GM04504 (cell line): ENCODE measurements at regions not wholly inside any gene's neighbourhood (a gene's known extent, or its start where the extent isn't known, plus 50 kb on each side); places are given as distances from the start of the nearest gene placed in this dataset.

ENCODE experiments used
- DNase-seq: peaks from one replicate; pipeline ENCODE4 v3.0.0-alpha.2; 2012; ENCODE audit warnings: low read depth

DNA sequence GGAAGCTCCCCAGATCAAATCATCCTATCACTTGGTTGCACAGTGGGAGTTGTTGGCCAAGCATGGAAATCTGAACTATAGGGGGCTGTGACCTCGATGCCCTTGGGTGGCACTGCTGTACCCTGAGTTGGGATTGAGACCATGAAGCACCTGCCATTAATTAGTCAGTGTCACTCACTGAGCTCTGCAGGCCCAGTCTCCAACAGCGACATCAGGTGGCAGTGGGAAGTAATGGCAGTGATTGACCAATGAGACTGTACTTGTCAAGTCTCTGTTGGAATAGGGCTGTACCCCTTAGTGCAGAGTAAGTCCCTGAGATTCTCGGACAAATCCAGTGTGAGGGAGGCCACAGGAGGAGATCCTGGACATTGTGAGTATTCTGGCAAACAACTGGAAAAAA, 118.0 kb upstream of the RPL38 start:
- no peak for DNase-seq

DNA sequence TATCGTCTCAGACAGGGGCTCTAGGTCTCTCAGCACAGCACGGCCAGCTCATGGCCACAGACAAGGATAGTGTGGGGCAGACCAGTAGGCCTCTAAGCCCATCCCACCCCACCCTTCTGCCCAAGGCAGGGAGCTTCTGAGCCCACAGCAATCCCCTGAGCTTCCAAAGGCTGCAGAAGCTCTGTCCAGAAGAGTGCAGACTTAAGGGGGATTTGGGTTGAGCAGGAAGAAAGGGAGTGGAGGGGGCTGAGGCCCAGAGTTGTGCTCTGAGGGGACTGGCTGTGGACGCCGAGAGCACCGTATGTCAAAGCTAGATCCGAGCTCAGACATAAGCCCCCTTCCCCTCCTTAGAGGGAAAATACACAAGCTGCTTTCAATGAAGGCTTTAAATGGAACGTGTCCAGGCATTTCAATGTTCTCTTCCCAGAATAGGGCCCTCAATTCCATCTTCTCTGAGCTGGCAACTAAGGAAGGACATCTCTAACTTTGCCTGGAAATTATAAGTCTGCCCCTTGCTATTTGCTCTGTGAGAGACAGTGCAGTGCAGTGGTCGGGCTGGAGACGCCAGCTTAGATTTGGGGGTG, 116.4 kb upstream of the RPL38 start:
- DNase-seq, result no peak

- DNase-seq, result no peak
Measured at GRCh38 chr17:74088285-74088933, 115.1 kb upstream of the RPL38 start.

- no peak for DNase-seq
Measured at GRCh38 chr17:74088934-74089329, 114.5 kb upstream of the RPL38 start.

GRCh38 chr17:74089380-74089779, 114.1 kb upstream of the RPL38 start:
- DNase-seq, result no peak

DNA sequence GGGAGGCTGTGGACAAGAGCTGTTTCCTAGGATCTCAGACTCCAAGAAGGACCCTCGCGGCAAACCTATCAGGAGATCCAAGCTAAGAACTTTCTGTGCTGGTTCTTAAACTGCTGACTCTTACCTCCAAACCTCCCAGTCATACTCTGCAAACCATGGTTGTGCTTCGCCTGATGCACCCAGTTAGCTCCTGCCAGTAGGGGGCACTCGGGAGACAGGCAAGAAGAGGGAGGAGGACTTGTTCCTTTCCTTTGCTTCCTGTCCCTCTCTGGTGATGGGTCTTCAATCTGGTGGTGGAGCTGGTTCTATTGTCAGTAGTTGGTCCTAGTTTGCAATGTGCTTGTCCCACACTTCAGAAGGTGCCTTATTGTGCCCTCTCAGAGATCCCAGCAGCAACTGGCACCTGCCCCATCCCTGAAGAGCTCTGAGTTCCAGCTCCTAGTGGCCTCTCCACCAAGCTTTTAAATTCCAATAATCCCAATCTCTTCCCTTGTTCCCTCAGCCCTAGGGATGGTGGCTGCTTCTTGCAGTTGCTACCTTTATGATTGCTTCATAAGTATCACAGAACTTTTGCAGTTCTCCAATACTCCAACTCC, 113.5 kb upstream of the RPL38 start:
- DNase-seq, result peak; percentile 1

GRCh38 chr17:74094651-74095050, 108.8 kb upstream of the RPL38 start:
- DNase-seq, result no peak

DNA sequence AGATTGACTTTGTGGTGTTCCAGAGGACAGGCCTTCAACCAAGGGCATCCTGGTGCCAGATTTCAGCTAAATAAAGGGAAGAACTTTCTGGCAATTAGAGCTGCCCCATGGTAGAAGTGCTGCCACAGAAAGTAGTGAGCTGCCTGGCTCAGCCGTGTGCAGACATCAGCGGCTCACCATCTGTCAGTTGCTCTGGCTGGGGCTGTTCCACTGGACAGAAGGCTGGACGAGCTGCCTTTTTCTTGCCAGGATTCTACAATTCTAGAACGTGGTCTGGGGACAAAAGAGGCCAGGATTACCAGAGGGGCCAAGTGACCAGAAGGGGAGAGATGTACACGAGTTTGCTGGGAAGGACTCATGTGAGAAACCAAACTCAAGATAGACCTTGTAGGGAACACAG, 107.0 kb upstream of the RPL38 start:
- no peak for DNase-seq

DNA sequence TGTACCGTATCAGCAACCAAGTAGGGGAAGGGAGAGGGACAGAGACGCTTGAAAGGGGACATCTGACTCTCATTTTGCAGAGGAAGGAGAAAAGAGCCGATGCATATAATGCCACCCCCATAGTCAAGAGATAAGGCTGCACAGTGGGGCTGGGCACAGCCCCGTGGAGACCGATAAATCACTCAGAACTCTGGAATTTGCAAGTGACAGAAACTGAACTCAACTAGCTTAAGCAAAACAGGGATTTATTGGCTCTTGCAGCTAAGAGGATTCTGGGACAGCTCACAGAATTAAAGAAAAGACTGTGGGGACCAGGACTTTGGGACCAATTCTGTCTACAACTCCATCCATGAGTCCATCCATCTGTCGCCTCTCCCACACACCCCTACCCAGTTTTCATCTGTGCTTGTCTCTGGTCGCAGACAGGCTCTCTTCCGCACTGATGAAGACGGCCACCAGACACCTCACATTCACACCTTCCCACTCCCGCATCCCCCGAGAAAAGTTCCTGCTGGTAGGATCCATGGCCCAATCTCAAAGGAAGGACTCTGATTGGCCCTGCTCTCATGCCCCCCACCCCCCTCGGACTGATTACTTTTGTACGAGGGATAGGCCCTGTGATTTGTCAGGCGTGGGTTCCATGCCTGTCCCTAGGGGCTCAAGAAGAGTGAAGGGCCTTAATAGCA, 105.9 kb upstream of the RPL38 start:
- no peak for DNase-seq

DNA sequence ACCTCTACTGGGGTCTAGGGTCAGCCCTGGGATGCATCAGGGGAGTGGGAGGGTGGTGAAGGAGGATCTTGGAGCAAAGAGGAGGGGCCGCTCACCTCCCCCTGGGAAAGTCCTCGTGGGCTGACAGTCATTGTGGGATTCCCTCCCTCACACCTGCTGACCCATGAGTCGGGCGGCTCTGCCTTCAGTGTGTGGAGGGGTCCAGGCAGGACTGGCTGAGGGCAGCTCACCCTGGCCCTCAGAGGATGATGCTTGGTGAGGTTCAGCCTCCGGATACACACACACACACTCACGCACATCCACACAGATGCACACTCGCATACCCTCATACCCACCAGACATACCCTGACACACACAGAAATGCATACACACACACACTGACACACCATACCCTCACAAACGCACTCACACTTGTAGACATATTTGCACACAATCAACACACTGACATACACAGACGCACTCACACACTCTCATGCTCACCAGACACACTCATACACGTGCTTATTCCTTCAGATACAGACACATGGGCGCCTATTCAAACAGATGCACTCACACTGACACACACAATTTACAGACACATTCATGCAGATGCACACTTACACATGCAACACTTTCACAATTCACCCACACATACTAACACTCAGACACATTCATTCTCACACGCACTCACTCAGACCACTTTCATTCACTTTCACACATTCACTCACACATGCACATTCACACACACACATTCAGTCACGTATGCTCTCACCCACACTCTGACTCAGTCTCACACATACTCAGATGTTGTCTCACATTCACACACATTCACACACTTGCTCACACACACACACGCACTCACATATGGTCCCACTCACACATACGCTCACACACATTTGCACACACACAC, 105.1 kb upstream of the RPL38 start:
- no peak for DNase-seq

DNA sequence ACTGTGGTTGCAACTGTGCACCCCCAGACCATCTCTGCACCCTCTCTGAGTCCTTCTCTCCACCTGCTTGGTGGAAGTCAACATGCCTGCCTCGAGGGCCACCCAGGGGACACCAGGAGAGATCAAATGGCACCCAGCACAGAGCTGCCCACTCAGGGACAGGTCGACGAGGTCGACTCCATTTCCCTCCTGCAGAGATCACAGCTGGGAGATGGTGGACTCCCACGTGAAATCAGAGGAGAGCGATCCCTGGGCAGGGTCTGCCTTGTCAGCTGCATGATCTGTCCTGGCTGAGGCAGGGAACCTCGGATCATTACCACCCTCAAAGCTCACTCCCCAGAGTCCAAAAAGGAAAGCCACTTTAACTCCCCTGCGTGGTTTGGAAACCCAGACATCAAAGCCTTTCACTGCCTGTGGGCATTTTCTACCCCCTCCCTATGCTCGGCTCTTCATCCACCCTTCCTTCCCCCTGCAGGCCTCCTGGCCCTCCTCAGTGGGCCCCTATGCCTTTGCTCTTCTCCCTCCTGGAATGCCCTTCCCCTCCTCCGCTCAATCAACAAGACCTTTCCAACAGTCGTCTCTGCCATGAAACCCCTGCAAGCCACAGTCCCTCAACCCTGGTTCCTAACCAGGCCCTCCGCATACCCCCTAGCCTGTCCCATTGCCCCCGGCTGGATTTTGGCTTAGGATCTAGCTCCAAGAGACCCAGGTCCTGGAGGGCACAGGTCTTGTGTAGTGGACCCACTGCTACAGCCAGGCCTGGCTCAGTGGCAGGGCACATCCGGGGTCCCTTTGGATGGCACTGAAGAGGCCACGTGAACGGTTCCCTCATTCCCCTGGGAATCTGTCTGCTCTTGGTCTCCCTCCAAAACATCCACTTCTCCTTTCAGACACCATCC, 103.8 kb upstream of the RPL38 start:
- no peak for DNase-seq

DNA sequence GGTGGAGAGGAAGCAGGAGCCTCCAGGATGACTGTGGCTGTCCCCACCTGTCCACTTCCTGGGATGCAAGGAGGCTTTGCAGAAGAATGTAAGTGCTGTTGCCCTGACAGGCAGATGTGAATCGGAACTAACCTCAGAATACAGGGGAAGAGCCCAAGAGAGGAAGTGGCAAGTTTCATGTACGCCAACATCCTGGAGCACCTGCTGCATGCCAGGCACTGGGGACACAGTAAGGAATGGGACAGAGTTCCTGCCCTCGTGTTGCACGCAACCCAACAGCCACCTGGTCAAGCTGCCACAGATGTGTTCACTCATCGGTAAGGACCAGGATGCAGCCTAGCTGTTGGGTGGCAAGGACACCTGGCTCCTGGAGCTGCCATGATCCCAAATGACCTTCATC, 98.6 kb upstream of the RPL38 start:
- no peak for DNase-seq

- DNase-seq, result no peak
Measured at GRCh38 chr17:74107107-74107506, 96.4 kb upstream of the RPL38 start.

GRCh38 chr17:74108126-74108705, 95.3 kb upstream of the RPL38 start:
- DNase-seq, result no peak

- DNase-seq, result no peak
Measured at GRCh38 chr17:74110467-74110866, 93.0 kb upstream of the RPL38 start.

DNA sequence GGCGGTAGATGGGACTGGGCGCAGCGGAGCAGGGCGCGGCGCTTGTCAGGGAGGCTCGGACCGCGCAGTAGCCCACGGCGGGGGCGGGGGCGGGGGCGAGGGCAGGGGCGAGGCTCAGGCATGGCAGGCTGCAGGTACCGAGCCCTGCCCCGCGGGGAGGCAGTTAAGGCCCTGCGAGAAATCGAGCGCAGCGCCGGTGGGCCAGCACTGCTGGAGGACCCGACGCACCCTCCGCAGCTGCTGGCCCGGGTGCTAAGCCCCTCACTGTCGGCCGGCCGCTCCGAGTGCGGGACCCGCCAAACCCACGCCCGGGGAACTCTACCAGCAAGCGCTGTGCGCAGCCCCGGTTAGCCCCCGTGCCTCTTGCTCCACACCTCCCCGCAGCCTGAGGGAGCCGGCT, 90.2 kb upstream of the RPL38 start:
- DNase-seq, result no peak

GRCh38 chr17:74113952-74114351, 89.5 kb upstream of the RPL38 start:
- DNase-seq, result no peak

DNA sequence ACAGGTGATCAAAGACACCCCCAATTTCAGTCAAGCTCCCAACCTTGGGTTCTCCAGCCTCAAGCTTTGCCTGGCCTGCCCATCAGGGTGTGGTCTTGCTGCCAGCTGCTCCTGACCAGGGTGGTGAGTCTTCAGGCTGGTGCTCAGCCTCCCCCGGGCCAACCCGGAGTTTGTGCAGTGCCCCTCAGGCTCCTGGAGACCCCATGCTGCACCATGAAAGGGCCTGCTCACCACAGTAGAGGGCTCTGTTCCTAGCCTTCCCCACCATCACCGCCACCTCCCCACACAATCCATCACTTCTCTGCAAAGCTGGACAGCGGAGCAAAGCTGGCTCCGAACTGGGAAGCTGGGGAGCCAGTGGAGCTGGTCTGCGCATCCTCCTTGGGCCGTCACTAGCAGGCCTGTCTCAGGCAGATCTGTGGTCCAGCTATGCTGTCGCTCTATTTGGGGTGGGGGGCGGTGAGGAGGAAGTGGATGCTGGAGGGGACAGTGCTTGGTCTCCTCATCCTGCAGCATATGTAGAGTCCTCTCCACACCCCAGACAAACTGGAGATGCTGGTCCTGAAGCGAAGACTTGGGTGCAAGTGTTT, 88.5 kb upstream of the RPL38 start:
- no peak for DNase-seq

DNA sequence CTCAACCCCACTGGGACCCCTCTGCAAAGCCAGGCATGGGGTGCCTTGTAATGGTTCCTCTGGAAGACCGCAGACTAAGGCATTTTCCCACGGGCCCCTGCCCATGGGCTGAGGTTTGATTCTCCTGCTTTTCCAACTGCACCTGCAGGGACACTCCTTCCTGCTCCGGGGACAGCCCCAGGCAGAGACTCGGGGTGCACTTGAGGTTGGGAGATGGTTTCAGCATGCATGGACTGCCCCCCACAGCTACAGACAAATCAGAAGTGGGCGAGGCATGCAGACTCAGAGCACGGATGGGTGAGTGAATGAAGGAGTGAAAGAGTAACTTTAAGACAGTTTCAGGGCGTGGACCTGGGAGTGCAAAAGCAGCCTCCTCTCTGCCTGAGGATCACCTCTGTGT, 87.9 kb upstream of the RPL38 start:
- DNase-seq, result no peak

- no peak for DNase-seq
Measured at GRCh38 chr17:74116087-74116717, 87.3 kb upstream of the RPL38 start.
